WERI-Rb-1 (cell line): ENCODE measurements at regions not wholly inside any gene's neighbourhood (a gene's known extent, or its start where the extent isn't known, plus 50 kb on each side); places are given as distances from the start of the nearest gene placed in this dataset.

Experiments
- DNase-seq: peaks from one replicate; pipeline ENCODE4 v3.0.0-alpha.2; 2020
- H3K27ac ChIP-seq: fragments of 250-450 bp; sonication (Bioruptor Pico); 2 replicates; pipeline ENCODE4 v1.5.1; 2020; ENCODE audit warnings: mild to moderate bottlenecking, moderate library complexity
- H3K27me3 ChIP-seq: fragments of 250-450 bp; sonication (Bioruptor Pico); 2 replicates; pipeline ENCODE4 v1.5.1; 2021; ENCODE audit warnings: mild to moderate bottlenecking, low read depth, moderate library complexity; ENCODE audit not compliant: insufficient read depth, severe bottlenecking
- H3K36me3 ChIP-seq: fragments of 250-450 bp; sonication (Bioruptor Pico); 2 replicates; pipeline ENCODE4 v1.5.1; 2020; ENCODE audit warnings: mild to moderate bottlenecking, moderate library complexity
- H3K4me3 ChIP-seq: 2 replicates; pipeline ENCODE4 v1.5.1; 2011; ENCODE audit warnings: low read depth, mild to moderate bottlenecking, control low read depth, low read length
- H3K9me3 ChIP-seq: fragments of 250-450 bp; sonication (Bioruptor Pico); 2 replicates; pipeline ENCODE4 v1.5.1; 2021; ENCODE audit warnings: mild to moderate bottlenecking, moderate library complexity; ENCODE audit not compliant: severe bottlenecking
- CTCF ChIP-seq: IDR thresholded peaks from 2 replicates; pipeline ENCODE4 v1.5.1; 2011; ENCODE audit warnings: low read depth, mild to moderate bottlenecking, control low read depth, inconsistent platforms, low read length

GRCh38 chr20:19885594-19885938 lies 127.5 kb downstream of the RIN2 start:
- Histone ChIP-seq H3K4me3 (no peak overlapping the region), H3K9me3 (no peaks in the 10 kb centered on the region), H3K36me3 (no peaks in the 10 kb centered on the region), H3K27ac (no peak overlapping the region), H3K27me3 (no peaks in the 10 kb centered on the region)
- no peak for TF ChIP-seq CTCF
- DNase-seq: no peak

GRCh38 chr20:19885939-19886660 lies 128.0 kb downstream of the RIN2 start:
- H3K4me3 ChIP-seq: no peak overlapping the region
- no peak for TF ChIP-seq CTCF
- no peaks in the 10 kb centered on the region for H3K27me3 ChIP-seq
- no peak overlapping the region for H3K27ac ChIP-seq
- no peaks in the 10 kb centered on the region for H3K36me3 ChIP-seq
- no peaks in the 10 kb centered on the region for H3K9me3 ChIP-seq
- peak; percentile 15 for DNase-seq

- DNase-seq: no peak
- no peak for TF ChIP-seq CTCF
- Histone ChIP-seq H3K36me3 (no peaks in the 10 kb centered on the region), H3K27ac (no peak overlapping the region), H3K9me3 (no peaks in the 10 kb centered on the region), H3K27me3 (no peaks in the 10 kb centered on the region), H3K4me3 (no peak overlapping the region)
Observed at GRCh38 chr20:19886661-19887288, 128.7 kb downstream of the RIN2 start.

- H3K36me3 ChIP-seq: no peaks in the 10 kb centered on the region
- no peak overlapping the region for H3K4me3 ChIP-seq
- no peaks in the 10 kb centered on the region for H3K27me3 ChIP-seq
- H3K27ac ChIP-seq: no peak overlapping the region
- DNase-seq: no peak
- TF ChIP-seq CTCF: no peak
- H3K9me3 ChIP-seq: no peaks in the 10 kb centered on the region
Observed at GRCh38 chr20:19887556-19888268, 129.4 kb upstream of the NAA20 start.

DNA sequence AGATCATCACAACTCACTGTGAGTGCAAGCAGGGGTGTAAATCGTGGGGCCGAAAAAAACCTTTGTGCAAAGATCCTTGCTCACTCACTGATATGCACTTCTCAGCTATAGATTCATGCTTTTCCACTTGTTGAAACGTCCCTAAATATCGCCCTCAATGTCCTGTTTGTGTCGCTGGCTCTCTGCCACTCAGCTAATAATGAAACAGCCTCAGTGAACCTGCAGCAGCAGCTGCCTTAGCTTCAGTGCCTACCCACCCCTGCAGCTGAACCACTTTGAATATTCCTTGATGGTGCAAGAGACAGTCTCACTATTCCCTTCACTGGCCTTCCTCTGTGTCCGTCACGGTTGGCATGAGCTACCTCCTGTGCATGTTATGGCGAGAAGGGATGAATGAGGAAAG lies 128.9 kb upstream of the NAA20 start:
- no peaks in the 10 kb centered on the region for H3K9me3 ChIP-seq
- DNase-seq: no peak
- H3K4me3 ChIP-seq: no peak overlapping the region
- no peak overlapping the region for H3K27ac ChIP-seq
- no peaks in the 10 kb centered on the region for H3K27me3 ChIP-seq
- H3K36me3 ChIP-seq: no peaks in the 10 kb centered on the region
- no peak for TF ChIP-seq CTCF
